Heart left ventricle (tissue), 13 donors: ENCODE measurements at regions not wholly inside any gene's neighbourhood (a gene's known extent, or its start where the extent isn't known, plus 50 kb on each side); places are given as distances from the start of the nearest gene placed in this dataset.

Source experiments
- CTCF ChIP-seq, 12 donors: fragments of 200-600 bp; sonication (generic) in 4 of 12; IDR thresholded peaks; one replicate each; pipeline versions ENCODE4 v1.5.0 to v1.8.0; 2018 to 2022; ENCODE audit warnings: antibody characterized with exemption in 12 of 12, mild to moderate bottlenecking in 5 of 12
- POLR2A ChIP-seq, 2 donors: fragments of 450-650 bp; IDR thresholded peaks; one replicate each; pipeline ENCODE4 v1.6.1; 2017; ENCODE audit warnings: antibody characterized with exemption in 2 of 2, mild to moderate bottlenecking in 2 of 2, moderate library complexity in 2 of 2
- donor health status: ischemic (EF 13 %, LVEDD 7.1; RV severe dilation, severe dysfunction).
- donor health status: DM: no; HTN: yes; CAD: no.
- donor health status: DM: no; HTN: no; CAD: no.
- donor health status: ischemic (EF 25% LVEDD 6.9; RV normal size, moderate dysfunction).
- donor health status: ischemic (EF 25% LVEDD 5.7; RV mildly dilated, moderate dysfunction).
- donor health status: ischemic (EF 35%, LVEDD 5.7; RV mildly dilated, moderate dysfunction).
- donor health status: nonischemic (EF 11% LVEDD 7.7; RV severe dilation, severe dysfunction).
- donor health status: DM: yes; HTN: yes; CAD: no.
- donor health status: PGD.
- donor health status: ischemic (EF 29% LVEDD 5.4; RV normal size, mild dysfunction).
- donor health status: nonischemic (EF 23%, LVEDD 6.1; RV moderate dilation, normal function).

GRCh38 chr13:30113551-30113950 lies 193.8 kb downstream of the KATNAL1 start:
- TF ChIP-seq CTCF (IDR thresholded peaks at IDR 0.05) (no peak), POLR2A (IDR thresholded peaks at IDR 0.05) (no peak)
